Cardiac fibroblast (primary cell): ENCODE measurements at regions not wholly inside any gene's neighbourhood (a gene's known extent, or its start where the extent isn't known, plus 50 kb on each side); places are given as distances from the start of the nearest gene placed in this dataset.

ENCODE experiments used
- DNase-seq, 2 donors: peaks; one replicate each; pipeline versions ENCODE4 v3.0.0 to v3.0.0-alpha.2; 2010; ENCODE audit warnings: low read depth in 2 of 2
- H3K4me3 ChIP-seq, 2 donors: replicated peaks in 1 of 2; 1 replicate in 1 of 2; 2 replicates in 1 of 2; pipeline ENCODE4 v1.5.1; 2011; ENCODE audit warnings: low read depth in 2 of 2, low read length in 2 of 2, mild to moderate bottlenecking in 2 of 2, moderate library complexity in 1 of 2
- CTCF ChIP-seq: IDR thresholded peaks from one replicate; pipeline ENCODE4 v1.5.1; 2011; ENCODE audit warnings: low read depth, mild to moderate bottlenecking, low read length, inconsistent platforms

- H3K4me3 ChIP-seq, result no peak overlapping the region
- TF ChIP-seq CTCF, result no peak
- DNase-seq, result no peak
Measured at GRCh38 chr2:200244111-200244510, 62.4 kb upstream of the SPATS2L start.

- TF ChIP-seq CTCF, result no peak
- no peak overlapping the region for H3K4me3 ChIP-seq
- peak; percentile 36 to 74 for DNase-seq
Measured at GRCh38 chr2:200247494-200247893, 59.0 kb upstream of the SPATS2L start.

GRCh38 chr2:200252265-200253067 is 54.0 kb upstream of the SPATS2L start:
- TF ChIP-seq CTCF, result no peak
- peak; percentile 73 to 89 for DNase-seq
- no peak overlapping the region for H3K4me3 ChIP-seq

GRCh38 chr2:200253639-200254038 is 52.9 kb upstream of the SPATS2L start:
- H3K4me3 ChIP-seq, result no peak overlapping the region
- peak; percentile 34 to 58 for DNase-seq
- TF ChIP-seq CTCF, result no peak

GRCh38 chr2:200254773-200255172 is 51.7 kb upstream of the SPATS2L start:
- H3K4me3 ChIP-seq, result no peak overlapping the region
- TF ChIP-seq CTCF, result no peak
- no peak for DNase-seq

GRCh38 chr2:200255549-200255948 is 50.9 kb upstream of the SPATS2L start:
- DNase-seq, result no peak
- no peak for TF ChIP-seq CTCF
- H3K4me3 ChIP-seq, result no peak overlapping the region
